ENCODE measurements at regions not wholly inside any gene's neighbourhood (a gene's known extent, or its start where the extent isn't known, plus 50 kb on each side); places are given as distances from the start of the nearest gene placed in this dataset.

GRCh38 chr10:111410740-111411139 lies 333.9 kb downstream of the ADRA2A start:
- TF ChIP-seq MAZ (IDR thresholded peaks at IDR 0.05; ENCODE audit: borderline replicate concordance, low read depth, low read length) (no peak), CTCF (IDR thresholded peaks at IDR 0.05) (no peak), SMC3 (IDR thresholded peaks at IDR 0.05) (no peak), CBX2 (IDR thresholded peaks at IDR 0.05; ENCODE audit: borderline replicate concordance, low read depth) (no peak), BHLHE40 (IDR thresholded peaks at IDR 0.05; ENCODE audit: low read depth, low read length) (no peak), RARB (CRISPR knock-in tag; IDR thresholded peaks at IDR 0.05) (no peak), RFX5 (IDR thresholded peaks at IDR 0.05) (no peak), BCL3 (IDR thresholded peaks at IDR 0.05) (no peak), FOXS1 (CRISPR knock-in tag; IDR thresholded peaks at IDR 0.05) (no peak), HES2 (IDR thresholded peaks at IDR 0.05) (no peak)
